DND-41 (cell line): ENCODE measurements at regions not wholly inside any gene's neighbourhood (a gene's known extent, or its start where the extent isn't known, plus 50 kb on each side); places are given as distances from the start of the nearest gene placed in this dataset.
"Not testable (repeated sequence)": the region's sequence is repeated elsewhere in the genome, so short reads cannot be mapped to it uniquely, and the experiment has no call there.

ENCODE experiments used
- ATAC-seq: fragments of 200-7000 bp; cut with Tn5 transposase; 3 replicates; pipeline ENCODE4 v1.9.1; 2021; ENCODE audit warnings: low read depth; ENCODE audit not compliant: insufficient read depth
- DNase-seq: peaks from one replicate; pipeline ENCODE4 v3.0.0-alpha.2; 2020
- H2AFZ ChIP-seq: 2 replicates; pipeline ENCODE4 v1.6.0; 2012; ENCODE audit warnings: low read depth, low read length
- H3K27ac ChIP-seq: 2 replicates; pipeline ENCODE4 v1.5.1; 2012; ENCODE audit warnings: low read length, inconsistent platforms
- H3K27me3 ChIP-seq: fragments of 200-600 bp; sonication (generic); 2 replicates; pipeline ENCODE4 v1.6.0; 2012; ENCODE audit warnings: low read length, mild to moderate bottlenecking, inconsistent platforms; ENCODE audit not compliant: insufficient read depth, poor library complexity
- H3K36me3 ChIP-seq: 2 replicates; pipeline ENCODE4 v1.5.1; 2012; ENCODE audit warnings: low read length, inconsistent platforms; ENCODE audit not compliant: insufficient read depth
- H3K4me1 ChIP-seq: 2 replicates; pipeline ENCODE4 v1.5.1; 2012; ENCODE audit warnings: mild to moderate bottlenecking, low read length; ENCODE audit not compliant: insufficient read depth
- H3K4me2 ChIP-seq: 2 replicates; pipeline ENCODE4 v1.6.0; 2012; ENCODE audit warnings: mild to moderate bottlenecking, moderate library complexity, low read length, inconsistent platforms; ENCODE audit not compliant: insufficient read depth
- H3K4me3 ChIP-seq, 2 experiments: fragments of 200-600 bp in 1 of 2; shearing (Covaris generic) in 1 of 2; 2 replicates each; pipeline ENCODE4 v1.5.1; 2012 to 2016; ENCODE audit warnings: inconsistent platforms in 2 of 2, low read length in 2 of 2, mild to moderate bottlenecking in 2 of 2, low read depth in 1 of 2, moderate library complexity in 1 of 2
- H3K79me2 ChIP-seq: 2 replicates; pipeline ENCODE4 v1.6.0; 2012; ENCODE audit warnings: low read length, inconsistent platforms; ENCODE audit not compliant: insufficient read depth
- H3K9ac ChIP-seq: 2 replicates; pipeline ENCODE4 v1.6.0; 2012; ENCODE audit warnings: low read depth, mild to moderate bottlenecking, inconsistent platforms, low read length, moderate library complexity
- H3K9me3 ChIP-seq: 2 replicates; pipeline ENCODE4 v1.5.1; 2012; ENCODE audit warnings: low read length, moderate library complexity, mild to moderate bottlenecking, inconsistent platforms; ENCODE audit not compliant: insufficient read depth, severe bottlenecking
- H4K20me1 ChIP-seq: 2 replicates; pipeline ENCODE4 v1.6.0; 2012; ENCODE audit warnings: low read length; ENCODE audit not compliant: insufficient read depth
- EZH2 ChIP-seq: IDR thresholded peaks from 3 replicates; pipeline ENCODE4 v1.6.1; 2012; ENCODE audit warnings: borderline replicate concordance, low read depth, mild to moderate bottlenecking, moderate library complexity, low read length, inconsistent platforms; ENCODE audit not compliant: severe bottlenecking
- TF ChIP-seq, protein P1 (sequence below): IDR thresholded peaks from 2 replicates; pipeline ENCODE4 v1.5.1; 2012; ENCODE audit warnings: borderline replicate concordance, low read length, moderate library complexity, mild to moderate bottlenecking; ENCODE audit not compliant: poor library complexity, severe bottlenecking; ENCODE audit errors: extremely low read depth

DNA sequence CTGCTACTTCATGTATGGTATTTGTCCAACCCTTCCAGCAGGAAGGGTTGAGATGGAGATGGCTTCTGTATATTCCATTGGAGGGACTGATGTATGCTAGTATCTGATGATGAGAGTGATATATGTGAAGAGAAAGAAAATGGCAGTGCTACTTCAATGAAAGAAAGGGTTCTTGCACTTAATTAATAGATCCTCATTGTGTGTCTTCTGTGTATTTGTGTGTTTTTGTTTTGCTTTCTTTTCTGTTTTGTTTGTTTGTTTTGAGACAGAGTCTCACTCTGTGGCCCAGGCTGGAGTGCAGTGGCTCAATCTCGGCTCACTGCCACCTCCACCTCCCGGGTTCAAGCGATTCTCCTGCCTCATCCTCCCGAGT is 61.2 kb upstream of the CRYM start:
- Histone ChIP-seq H3K9me3 (no peaks in the 10 kb centered on the region), H3K27me3 (no peaks in the 10 kb centered on the region), H2AFZ (no peak overlapping the region), H3K79me2 (no peaks in the 10 kb centered on the region), H3K36me3 (no peaks in the 10 kb centered on the region), H3K4me2 (no peak overlapping the region), H4K20me1 (no peaks in the 10 kb centered on the region), H3K4me3 (no peak overlapping the region), H3K27ac (no peak overlapping the region), H3K9ac (no peak overlapping the region), H3K4me1 (no peaks in the 10 kb centered on the region)
- ATAC-seq (no peak), DNase-seq (no peak)
- TF ChIP-seq EZH2 = no peak
- TF ChIP-seq, protein P1, sequence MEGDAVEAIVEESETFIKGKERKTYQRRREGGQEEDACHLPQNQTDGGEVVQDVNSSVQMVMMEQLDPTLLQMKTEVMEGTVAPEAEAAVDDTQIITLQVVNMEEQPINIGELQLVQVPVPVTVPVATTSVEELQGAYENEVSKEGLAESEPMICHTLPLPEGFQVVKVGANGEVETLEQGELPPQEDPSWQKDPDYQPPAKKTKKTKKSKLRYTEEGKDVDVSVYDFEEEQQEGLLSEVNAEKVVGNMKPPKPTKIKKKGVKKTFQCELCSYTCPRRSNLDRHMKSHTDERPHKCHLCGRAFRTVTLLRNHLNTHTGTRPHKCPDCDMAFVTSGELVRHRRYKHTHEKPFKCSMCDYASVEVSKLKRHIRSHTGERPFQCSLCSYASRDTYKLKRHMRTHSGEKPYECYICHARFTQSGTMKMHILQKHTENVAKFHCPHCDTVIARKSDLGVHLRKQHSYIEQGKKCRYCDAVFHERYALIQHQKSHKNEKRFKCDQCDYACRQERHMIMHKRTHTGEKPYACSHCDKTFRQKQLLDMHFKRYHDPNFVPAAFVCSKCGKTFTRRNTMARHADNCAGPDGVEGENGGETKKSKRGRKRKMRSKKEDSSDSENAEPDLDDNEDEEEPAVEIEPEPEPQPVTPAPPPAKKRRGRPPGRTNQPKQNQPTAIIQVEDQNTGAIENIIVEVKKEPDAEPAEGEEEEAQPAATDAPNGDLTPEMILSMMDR = no peak

DNA sequence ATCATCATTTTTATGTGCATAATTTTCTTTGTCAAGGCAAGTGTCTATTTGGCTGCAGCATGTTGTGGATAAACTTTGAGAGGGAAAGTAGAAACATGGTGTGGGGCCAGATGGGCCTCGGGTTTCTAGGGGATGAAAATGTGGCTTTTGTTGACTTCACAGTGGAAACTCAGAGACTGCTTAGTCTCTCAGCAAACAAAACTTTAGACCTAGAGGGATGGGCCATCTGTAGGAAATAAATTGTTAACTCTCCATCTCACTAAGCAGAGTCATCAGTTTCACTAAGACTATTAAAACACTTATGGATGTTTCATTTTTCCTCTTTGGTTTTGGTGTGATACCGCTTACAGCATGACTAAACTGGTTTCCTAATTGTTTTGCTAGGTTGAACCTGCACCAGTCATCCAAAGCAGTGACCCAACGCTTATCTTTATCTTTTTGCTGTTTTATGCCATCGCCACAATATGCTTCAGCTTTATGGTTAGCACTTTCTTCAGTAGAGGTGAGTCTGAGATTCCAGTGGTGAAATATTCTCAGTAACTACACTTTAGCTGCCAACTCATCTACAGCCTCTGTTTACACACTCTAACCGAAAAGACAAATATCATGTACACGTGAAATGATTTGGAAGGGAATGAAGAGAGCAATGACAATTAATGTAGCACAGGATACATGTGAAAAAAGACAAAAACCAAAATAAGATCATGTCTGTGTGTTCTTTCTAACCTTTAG is 60.6 kb upstream of the CRYM start:
- Histone ChIP-seq H3K4me1 (no peaks in the 10 kb centered on the region), H3K79me2 (no peaks in the 10 kb centered on the region), H3K27me3 (no peaks in the 10 kb centered on the region), H3K4me2 (no peak overlapping the region), H4K20me1 (no peaks in the 10 kb centered on the region), H3K9me3 (no peaks in the 10 kb centered on the region), H3K4me3 (no peak overlapping the region), H3K36me3 (no peaks in the 10 kb centered on the region), H3K9ac (no peak overlapping the region), H3K27ac (no peak overlapping the region), H2AFZ (no peak overlapping the region)
- ATAC-seq (no peak), DNase-seq (no peak)
- TF ChIP-seq, protein P1 = no peak
- no peak for TF ChIP-seq EZH2

- Histone ChIP-seq H4K20me1 (no peaks in the 10 kb centered on the region), H3K4me2 (no peak overlapping the region), H3K9me3 (no peaks in the 10 kb centered on the region), H3K79me2 (no peaks in the 10 kb centered on the region), H3K9ac (no peak overlapping the region), H3K4me3 (no peak overlapping the region), H3K27me3 (no peaks in the 10 kb centered on the region), H3K27ac (no peak overlapping the region), H3K36me3 (no peaks in the 10 kb centered on the region), H3K4me1 (no peaks in the 10 kb centered on the region), H2AFZ (no peak overlapping the region)
- no peak for TF ChIP-seq EZH2
- TF ChIP-seq, protein P1 = no peak
- DNase-seq = no peak
- no peak for ATAC-seq
These were observed 58.1 kb upstream of the CRYM start for GRCh38 chr16:21336231-21336630.

DNA sequence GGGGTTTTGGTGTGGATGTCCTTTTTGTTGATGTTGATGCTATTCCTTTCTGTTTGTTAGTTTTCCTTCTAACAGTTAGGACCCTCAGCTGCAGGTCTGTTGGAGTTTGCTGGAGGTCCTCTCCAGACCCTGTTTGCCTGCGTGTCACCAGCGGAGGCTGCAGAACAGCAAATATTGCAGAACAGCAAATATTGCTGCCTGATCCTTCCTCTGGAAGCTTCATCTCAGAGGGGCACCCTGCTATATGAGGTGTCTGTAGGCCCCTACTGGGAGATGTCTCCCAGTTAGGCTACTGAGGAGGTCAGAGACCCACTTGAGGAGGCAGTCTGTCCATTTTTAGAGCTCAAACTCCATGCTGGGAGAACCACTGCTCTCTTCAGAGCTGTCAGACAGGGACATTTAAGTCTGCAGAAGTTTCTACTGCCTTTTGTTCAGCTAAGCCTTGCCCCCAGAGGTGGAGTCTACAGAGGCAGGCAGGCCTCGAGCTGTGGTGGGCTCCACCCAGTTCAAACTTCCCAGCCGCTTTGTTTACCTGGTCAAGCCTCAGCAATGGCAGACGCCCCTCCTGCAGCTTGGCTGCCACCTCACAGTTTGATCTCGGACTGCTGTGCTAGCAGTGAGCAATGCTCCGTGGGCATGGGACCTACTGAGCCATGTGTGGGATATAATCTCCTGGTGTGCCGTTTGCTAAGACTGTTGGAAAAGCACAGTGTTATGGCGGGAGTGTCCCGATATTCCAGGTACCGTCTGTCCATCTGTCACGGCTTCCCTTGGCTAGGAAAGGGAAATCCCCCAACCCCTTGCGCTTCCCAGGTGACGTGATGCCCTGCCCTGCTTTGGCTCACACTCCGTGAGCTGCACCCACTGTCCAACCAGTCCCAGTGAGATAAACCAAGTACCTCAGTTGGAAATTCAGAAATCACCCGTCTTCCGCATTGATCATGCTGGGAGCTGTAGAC is 56.4 kb upstream of the CRYM start:
- not testable (repeated sequence) for H3K27me3 ChIP-seq, H3K4me3 ChIP-seq, ATAC-seq, H3K9ac ChIP-seq, H4K20me1 ChIP-seq, DNase-seq, H3K9me3 ChIP-seq, H3K79me2 ChIP-seq, H3K4me1 ChIP-seq, H2AFZ ChIP-seq, H3K27ac ChIP-seq, H3K4me2 ChIP-seq, H3K36me3 ChIP-seq

DNA sequence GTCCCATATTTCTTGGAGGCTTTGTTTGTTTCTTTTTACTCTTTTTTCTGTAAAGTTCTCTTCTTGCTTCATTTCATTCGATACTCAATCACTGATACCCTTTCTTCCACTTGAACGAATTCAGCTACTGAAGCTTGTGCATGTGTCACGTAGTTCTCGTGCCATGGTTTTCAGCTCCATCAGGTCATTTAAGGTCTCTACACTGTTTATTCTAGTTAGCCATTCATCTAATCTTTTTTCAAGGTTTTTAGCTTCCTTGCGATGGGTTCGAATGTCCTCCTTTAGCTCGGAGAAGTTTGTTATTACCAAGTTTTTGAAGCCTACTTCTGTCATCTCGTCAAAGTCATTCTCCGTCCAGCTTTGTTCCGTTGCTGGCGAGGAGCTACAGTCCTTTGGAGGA is 55.6 kb upstream of the CRYM start:
- not testable (repeated sequence) for H3K9ac ChIP-seq, DNase-seq, H3K27me3 ChIP-seq

More for the DNA sequence above, 55.6 kb upstream of the CRYM start:
- not testable (repeated sequence) for H3K4me3 ChIP-seq, H3K36me3 ChIP-seq, H2AFZ ChIP-seq, H3K9me3 ChIP-seq, ATAC-seq, H3K4me2 ChIP-seq, H3K79me2 ChIP-seq, H3K27ac ChIP-seq, H3K4me1 ChIP-seq, H4K20me1 ChIP-seq
